Nucleus accumbens (tissue), 56 donors: ENCODE measurements at regions not wholly inside any gene's neighbourhood (a gene's known extent, or its start where the extent isn't known, plus 50 kb on each side); places are given as distances from the start of the nearest gene placed in this dataset.

Source experiments
- DNase-seq, 56 donors: peaks; one replicate each; lab custom pipeline; 2025; lab: John Stamatoyannopoulos, UW

DNA sequence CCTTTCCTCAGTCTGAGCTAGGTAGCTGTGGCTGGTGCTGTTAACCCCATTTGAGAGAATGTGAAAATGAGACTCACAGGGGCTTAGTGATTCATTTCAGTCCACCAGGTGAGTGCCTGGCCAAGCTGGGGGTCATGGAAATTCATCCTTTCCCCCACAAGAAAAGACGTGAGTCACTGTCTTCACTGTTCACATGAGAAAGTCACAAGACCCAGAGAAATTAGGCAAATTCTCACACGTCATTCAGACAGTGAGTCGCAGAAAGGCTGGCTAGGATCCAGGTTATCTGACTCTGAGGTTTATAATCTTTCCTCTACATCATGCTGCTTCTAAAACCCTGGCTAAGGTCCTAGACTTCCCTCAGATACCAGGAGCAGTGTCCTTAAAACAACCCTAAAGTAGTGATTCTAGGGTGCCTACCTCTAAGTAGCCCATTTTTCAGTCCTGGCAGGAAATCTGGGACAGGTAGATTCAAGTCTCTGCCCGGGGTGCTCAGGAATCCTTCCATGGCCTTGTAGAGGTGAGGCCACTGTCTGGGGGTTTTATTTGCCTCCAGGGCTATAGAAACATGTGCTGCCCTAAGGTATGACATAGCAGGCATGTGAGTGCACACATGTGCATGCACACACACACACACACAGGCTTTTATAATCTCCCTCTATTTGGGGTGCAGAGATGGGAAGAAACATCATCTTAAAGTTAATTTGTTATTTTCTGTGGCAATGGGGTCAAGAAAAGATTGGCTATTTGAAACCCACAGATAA is 427.9 kb upstream of the CELF2 start:
- DNase-seq, result peak in 2 of 56 donors; percentile 11 to 26

DNA sequence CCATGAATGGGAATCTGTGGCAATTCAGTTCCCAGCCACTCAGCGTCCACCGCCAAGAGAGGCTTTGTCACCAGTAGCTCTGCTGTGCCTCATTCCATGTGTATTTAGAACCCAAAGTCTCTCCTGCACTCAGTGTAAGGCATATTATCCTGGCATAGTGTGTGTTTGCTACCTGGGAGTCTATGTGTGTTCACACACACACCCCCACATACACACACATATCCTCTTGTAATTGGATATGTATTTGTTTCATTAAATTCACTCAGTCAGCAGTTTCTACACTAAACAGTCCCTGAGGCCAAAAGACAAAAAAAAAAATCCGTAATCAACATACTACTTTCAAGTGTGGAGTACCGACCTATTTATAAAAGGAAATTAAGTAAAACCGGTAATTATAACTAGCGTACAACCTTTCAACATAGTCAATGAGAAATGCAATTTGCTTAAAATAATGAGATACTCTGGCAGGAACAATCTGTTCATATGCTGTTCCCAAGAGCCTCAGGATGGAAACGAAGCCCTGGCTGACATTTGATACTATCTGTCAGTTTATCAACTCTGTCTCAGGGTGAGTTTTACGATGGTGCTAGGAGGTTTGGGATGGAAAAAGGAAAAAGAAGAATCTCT is 425.8 kb upstream of the CELF2 start:
- no peak for DNase-seq

GRCh38 chr10:10596256-10596655 is 421.4 kb upstream of the CELF2 start:
- DNase-seq, result no peak

DNA sequence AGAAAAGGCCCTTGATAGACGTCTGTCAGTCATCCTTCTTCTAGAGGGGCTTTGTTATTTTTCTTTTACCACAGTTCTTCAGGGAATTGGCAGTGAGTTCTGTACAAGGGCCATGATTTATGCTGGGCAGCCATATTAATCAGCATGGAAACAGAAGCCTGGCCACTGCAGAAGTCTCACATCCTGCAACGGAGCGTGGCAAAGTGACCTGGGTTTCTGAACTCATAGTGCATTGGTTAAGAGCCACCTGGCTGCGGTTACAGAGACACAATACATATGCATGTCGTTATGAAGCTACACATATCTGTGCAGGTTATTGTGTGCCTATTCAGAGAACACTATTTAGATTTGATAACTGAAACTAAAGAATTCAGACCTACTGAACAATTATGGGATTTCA is 419.4 kb upstream of the CELF2 start:
- no peak for DNase-seq

DNA sequence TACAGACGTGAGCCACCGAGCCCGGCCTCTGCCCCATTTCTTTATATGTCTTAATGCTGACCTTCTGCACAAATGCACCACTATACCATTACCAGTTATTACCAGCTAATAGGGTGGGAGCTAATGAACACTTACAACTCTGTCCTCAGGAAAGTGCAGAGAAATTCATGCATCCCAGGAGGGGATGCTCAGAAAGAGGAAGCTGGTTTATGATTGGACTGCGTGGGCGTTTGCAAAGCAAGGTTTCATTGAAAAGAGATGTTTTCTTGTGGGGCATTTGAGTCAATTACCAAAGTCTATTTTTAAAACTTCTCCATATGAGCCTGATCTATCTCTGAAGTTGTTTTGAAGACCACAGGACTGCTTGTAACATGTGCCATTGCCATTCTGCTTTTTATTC is 417.7 kb upstream of the CELF2 start:
- DNase-seq, result no peak

DNA sequence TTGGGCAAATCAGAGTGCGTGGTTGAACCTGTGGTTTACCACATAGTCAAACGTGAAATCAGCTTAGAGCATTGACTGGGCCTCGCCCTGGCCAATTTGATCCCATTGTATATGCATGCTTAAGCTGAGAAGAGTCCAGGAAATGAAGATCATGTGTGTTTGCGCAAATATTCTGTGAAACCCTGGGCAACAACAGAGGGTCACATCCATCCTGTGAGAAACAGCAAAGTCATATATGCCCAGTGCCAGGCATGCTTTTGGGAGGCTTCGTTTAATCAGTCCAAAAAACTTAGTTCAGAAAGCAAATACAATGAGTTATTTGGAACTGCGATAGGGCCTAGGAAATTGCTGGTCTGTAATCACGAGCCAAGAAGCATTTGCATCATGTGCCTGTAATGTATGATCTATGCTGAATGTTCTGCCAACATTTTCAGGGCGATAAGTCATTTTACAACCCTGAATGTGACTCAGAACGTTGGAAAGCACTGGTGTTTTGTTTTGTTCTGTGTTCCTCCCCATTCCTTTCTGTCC is 412.1 kb upstream of the CELF2 start:
- no peak for DNase-seq

DNA sequence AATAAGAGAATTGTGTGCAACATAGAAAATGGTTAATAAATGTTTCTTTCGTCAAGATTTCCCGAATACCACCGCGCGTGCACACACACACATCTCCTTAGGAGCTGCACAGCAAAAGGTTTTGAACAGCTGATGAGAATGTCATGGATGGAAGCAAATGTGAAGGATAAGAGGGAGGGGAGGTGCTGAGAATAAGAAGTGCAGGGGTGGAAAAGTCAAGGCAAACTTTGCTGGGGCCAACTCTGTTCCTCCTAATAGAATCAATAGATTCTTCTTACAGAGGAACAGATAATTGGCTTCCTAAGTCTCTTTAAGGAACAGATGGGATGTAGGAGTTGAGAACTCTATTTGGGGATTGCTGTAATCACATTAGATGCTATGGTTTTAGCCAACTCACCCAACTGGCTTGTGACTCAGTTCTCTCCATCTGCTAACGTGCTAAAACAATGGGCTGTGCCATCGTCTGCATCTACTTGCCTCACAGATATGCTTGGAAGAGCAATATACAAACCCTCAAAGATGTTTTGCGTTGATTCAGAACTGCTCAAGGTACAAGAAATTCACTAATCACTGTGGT is 408.2 kb upstream of the CELF2 start:
- no peak for DNase-seq

- DNase-seq, result no peak
Observed at GRCh38 chr10:10610171-10610570, 407.5 kb upstream of the CELF2 start.

DNA sequence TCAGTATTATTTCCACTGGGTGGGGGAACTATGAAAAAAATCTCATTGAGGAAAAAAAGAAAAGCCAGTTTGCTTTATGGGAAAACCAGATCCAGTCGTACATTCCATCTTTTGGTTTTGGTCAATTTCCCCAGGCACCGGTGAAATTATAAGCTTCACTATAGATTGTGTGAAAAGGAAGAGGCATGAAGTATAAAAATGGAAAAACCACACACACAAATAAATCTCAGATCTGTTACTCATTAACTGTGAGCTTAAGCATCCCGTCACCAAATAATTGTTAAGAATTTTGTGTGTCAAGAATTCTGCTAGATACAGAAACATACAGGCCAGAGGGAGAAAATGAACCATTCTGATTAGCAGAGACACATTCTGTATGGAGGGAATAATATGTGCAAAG is 405.5 kb upstream of the CELF2 start:
- DNase-seq, result no peak

- DNase-seq, result no peak
Observed at GRCh38 chr10:10613656-10614244, 403.9 kb upstream of the CELF2 start.

DNA sequence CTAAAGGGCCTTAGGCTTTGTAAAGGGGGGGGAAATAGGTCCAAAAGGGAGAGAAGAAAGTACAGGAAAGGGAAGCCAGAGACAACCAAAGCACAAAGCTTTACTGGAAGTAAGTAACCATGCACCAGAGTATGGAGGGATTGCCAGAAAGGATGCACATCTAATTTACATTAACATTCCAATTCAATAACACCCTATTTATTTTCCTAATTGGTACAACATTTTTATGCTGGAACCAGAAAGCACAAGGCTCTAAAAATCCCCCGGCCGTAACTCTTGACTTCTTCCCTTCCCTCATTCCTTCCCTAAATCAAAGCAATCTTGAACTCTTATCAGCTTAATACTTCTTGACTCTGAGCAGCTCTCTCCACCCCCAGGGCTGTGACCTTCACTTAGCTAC is 400.0 kb upstream of the CELF2 start:
- DNase-seq, result no peak

- no peak for DNase-seq
Observed at GRCh38 chr10:10618139-10618538, 399.5 kb upstream of the CELF2 start.

- no peak for DNase-seq
Observed at GRCh38 chr10:10623958-10624566, 393.6 kb upstream of the CELF2 start.

- no peak for DNase-seq
Observed at GRCh38 chr10:10624567-10624962, 393.1 kb upstream of the CELF2 start.

GRCh38 chr10:10625491-10625890 is 392.2 kb upstream of the CELF2 start:
- no peak for DNase-seq

DNA sequence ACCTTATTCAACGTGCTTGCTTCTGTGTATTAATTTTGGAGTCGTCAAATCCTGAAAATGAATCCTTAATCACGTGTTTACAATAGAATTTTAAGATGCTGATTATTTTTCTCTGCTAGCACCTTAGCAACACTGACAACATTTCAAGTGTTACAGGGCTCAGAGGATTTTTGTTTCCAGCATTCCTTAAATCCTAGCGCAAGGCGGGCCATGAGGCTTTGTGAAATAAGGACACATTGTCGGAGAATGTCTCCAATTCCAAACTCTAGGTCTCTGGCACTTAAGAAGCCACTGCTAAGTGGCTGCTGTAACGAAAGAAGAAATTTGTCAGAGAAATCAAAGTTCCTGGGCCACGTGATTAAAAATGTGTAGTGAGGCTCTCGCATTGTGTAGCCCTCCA is 390.9 kb upstream of the CELF2 start:
- no peak for DNase-seq

DNA sequence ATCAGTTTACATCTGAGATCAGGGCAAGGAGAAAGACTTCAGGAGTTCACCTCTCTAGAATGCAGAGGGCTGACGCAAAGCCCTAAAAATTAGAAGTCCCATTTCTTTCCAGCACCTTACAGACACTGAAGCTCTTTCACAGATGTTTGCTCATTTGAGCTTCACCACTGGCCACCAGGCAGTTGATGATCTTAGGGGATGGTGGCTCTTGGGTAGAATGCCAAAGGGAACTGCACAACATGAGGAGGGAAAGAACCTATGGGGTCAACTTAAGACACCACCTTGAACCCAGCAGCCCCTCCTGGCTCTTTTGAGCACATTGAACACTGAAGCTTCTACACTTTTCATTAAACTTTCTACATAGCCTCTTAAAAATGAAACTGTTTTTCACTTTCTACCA is 390.3 kb upstream of the CELF2 start:
- DNase-seq, result no peak

DNA sequence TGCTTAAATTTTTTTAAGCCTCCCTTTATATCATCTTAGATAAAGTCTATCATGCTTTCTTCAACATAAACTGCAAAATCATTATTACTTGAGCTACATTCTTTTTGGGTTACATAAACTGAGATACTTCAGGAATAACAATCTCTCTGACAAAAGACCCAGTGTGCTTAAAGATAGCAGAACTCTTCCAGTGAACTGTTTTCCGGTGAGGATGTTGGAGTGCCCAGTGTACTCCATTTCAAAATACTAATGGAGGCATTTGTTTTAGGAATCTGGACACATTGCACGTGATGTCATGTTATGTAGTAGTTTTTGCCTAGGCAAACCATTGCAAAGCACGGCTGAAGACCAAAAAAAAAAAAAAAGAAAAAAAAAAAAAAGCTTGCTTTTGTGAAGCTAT is 388.2 kb upstream of the CELF2 start:
- no peak for DNase-seq

DNA sequence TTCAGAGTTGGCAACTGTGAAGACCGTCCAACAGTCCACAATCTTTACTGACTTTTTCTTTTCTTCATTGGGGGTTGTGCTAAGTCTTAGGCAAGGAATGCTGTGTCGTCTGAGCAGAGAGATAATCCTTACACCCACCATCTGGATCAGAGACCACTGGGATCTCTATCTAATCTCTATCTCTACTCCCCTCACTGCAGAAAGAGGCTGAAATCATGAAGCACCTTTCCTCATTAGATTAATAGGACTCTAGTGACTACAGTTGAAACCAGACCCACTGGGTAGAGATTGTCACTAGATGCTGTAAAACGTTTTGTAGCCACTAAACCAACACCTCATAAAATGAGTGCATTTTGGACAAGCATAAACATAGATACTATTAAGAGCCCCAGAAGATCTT is 387.4 kb upstream of the CELF2 start:
- no peak for DNase-seq

DNA sequence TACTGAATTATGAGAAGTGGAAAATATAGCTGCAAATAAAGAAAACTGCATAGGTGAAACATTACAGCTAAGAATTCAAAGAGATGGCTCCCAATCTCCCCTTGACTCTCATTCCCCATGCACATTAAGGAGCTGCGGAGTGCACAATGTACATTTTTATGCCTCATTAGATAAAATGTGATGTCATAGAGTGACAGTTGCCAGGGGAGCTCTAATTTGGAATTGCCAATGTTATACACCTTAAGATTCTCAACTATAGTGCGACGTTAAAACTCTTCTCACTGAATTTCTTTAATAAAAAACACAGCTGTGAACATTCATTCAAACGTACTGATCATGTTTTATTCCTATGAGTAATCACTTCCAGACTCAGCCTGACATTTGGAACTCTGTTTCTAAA is 386.9 kb upstream of the CELF2 start:
- no peak for DNase-seq

DNA sequence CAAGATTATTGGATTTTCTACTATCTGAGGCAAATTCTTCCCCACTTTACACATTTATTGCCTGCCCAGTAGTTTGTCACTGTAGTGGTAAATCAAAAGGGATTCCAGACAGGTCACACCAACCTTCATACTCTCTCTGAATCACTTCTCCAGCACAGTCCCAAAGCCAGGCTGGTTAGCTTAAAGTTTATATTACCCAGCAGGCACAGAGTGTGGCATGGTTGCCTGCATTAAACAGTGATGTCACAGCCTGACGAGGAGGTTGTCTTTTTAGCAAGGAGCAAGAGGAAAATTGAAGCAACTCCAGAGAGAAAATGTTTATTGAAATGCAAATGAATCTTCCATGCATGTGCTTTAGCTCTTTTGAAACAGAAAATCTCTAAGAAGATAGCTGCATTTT is 375.5 kb upstream of the CELF2 start:
- DNase-seq, result peak in 1 of 56 donors; percentile 13
